GM23338 (cell line): ENCODE measurements at regions not wholly inside any gene's neighbourhood (a gene's known extent, or its start where the extent isn't known, plus 50 kb on each side); places are given as distances from the start of the nearest gene placed in this dataset.

Source experiments
- ATAC-seq: fragments of 200-7000 bp; cut with Tn5 transposase; 3 replicates; pipeline ENCODE4 v1.9.1; 2020
- DNase-seq: peaks from one replicate; pipeline ENCODE4 v3.0.0-alpha.2; 2015; ENCODE audit warnings: low spot score
- H2AFZ ChIP-seq: fragments of 200-600 bp; sonication (generic); 2 replicates; pipeline ENCODE4 v1.8.0; 2016; ENCODE audit warnings: antibody characterized with exemption, mild to moderate bottlenecking, moderate library complexity
- H3F3A ChIP-seq: fragments of 200-600 bp; sonication (generic); replicated peaks from 2 replicates; pipeline ENCODE4 v1.8.0; 2017; ENCODE audit warnings: antibody characterized with exemption, mixed run types, low read depth
- H3K27ac ChIP-seq: fragments of 200-600 bp; sonication (generic); 2 replicates; pipeline ENCODE4 v1.6.1; 2016; ENCODE audit warnings: low read depth
- H3K27me3 ChIP-seq: fragments of 200-600 bp; sonication (generic); 2 replicates; pipeline ENCODE4 v1.8.0; 2016; ENCODE audit warnings: mild to moderate bottlenecking, mixed run types, moderate library complexity; ENCODE audit not compliant: insufficient read depth
- H3K36me3 ChIP-seq: fragments of 200-600 bp; sonication (generic); 2 replicates; pipeline ENCODE4 v1.8.0; 2016; ENCODE audit warnings: mild to moderate bottlenecking; ENCODE audit not compliant: insufficient read depth
- H3K4me1 ChIP-seq: fragments of 200-600 bp; sonication (generic); 2 replicates; pipeline ENCODE4 v1.8.0; 2016; ENCODE audit warnings: mild to moderate bottlenecking, moderate library complexity; ENCODE audit not compliant: insufficient read depth
- H3K4me2 ChIP-seq: fragments of 200-600 bp; sonication (generic); 2 replicates; pipeline ENCODE4 v1.7.1; 2017; ENCODE audit warnings: mixed run types
- H3K4me3 ChIP-seq: fragments of 200-600 bp; sonication (generic); 2 replicates; pipeline ENCODE4 v1.6.1; 2016; ENCODE audit warnings: mixed run types
- H3K79me2 ChIP-seq: fragments of 200-600 bp; sonication (generic); replicated peaks from 2 replicates; pipeline ENCODE4 v1.8.0; 2017; ENCODE audit warnings: mild to moderate bottlenecking; ENCODE audit not compliant: insufficient read depth
- H3K9me2 ChIP-seq: fragments of 200-600 bp; sonication (generic); 2 replicates; pipeline ENCODE4 v1.8.0; 2017; ENCODE audit not compliant: insufficient read depth
- H4K20me1 ChIP-seq: fragments of 200-600 bp; sonication (generic); replicated peaks from 2 replicates; pipeline ENCODE4 v1.8.0; 2017; ENCODE audit warnings: mild to moderate bottlenecking; ENCODE audit not compliant: insufficient read depth
- H3K27ac Mint-ChIP-seq: 2 replicates; pipeline ENCODE4 v1.8.0; 2020; ENCODE audit warnings: inconsistent platforms, mild to moderate bottlenecking, moderate library complexity, mixed read lengths
- H3K27me3 Mint-ChIP-seq: 3 replicates; pipeline ENCODE4 v1.8.0; 2022; ENCODE audit warnings: low read depth, mild to moderate bottlenecking, moderate library complexity, mixed read lengths, inconsistent platforms; ENCODE audit not compliant: insufficient read depth, poor library complexity
- H3K36me3 Mint-ChIP-seq: 3 replicates; pipeline ENCODE4 v1.8.0; 2021; ENCODE audit warnings: low read depth, mild to moderate bottlenecking, inconsistent platforms, moderate library complexity, mixed read lengths
- H3K4me1 Mint-ChIP-seq: 3 replicates; pipeline ENCODE4 v1.8.0; 2020; ENCODE audit warnings: mild to moderate bottlenecking, inconsistent platforms, mixed read lengths
- H3K4me3 Mint-ChIP-seq: 3 replicates; pipeline ENCODE4 v1.8.0; 2021; ENCODE audit warnings: moderate library complexity, mild to moderate bottlenecking, inconsistent platforms, mixed read lengths
- H3K9me3 Mint-ChIP-seq: 3 replicates; pipeline ENCODE4 v1.8.0; 2020; ENCODE audit warnings: moderate library complexity, mild to moderate bottlenecking, inconsistent platforms, mixed read lengths
- CREB1 ChIP-seq: fragments of 250-450 bp; sonication (Bioruptor Pico); IDR thresholded peaks from 2 replicates; pipeline ENCODE4 v1.5.0; 2020; ENCODE audit warnings: low read depth, mild to moderate bottlenecking, moderate library complexity
- CTCF ChIP-seq, 2 experiments: fragments of 200-600 bp in 1 of 2; sonication (generic) in 1 of 2; conservative IDR thresholded peaks; 2 replicates each; pipeline versions ENCODE4 v1.5.1 to v1.6.1; 2016 to 2017; ENCODE audit warnings: antibody characterized with exemption in 2 of 2, low read depth in 2 of 2, mild to moderate bottlenecking in 2 of 2, moderate library complexity in 1 of 2
- ETS1 ChIP-seq: IDR thresholded peaks from 2 replicates; pipeline ENCODE4 v1.6.1; 2016; ENCODE audit warnings: antibody characterized with exemption
- EZH2phosphoT487 ChIP-seq: fragments of 200-600 bp; sonication (generic); IDR thresholded peaks from one replicate; pipeline ENCODE4 v1.8.1; 2018; ENCODE audit warnings: antibody characterized with exemption; ENCODE audit not compliant: unreplicated experiment
- NANOG ChIP-seq: IDR thresholded peaks from 2 replicates; pipeline ENCODE4 v1.6.1; 2016; ENCODE audit warnings: antibody characterized with exemption, borderline replicate concordance
- POLR2AphosphoS5 ChIP-seq: IDR thresholded peaks from 2 replicates; pipeline ENCODE4 v1.6.1; 2016; ENCODE audit warnings: antibody characterized with exemption, low read depth
- STAT1 ChIP-seq: IDR thresholded peaks from one replicate; pipeline ENCODE4 v1.6.1; 2016; ENCODE audit warnings: antibody characterized with exemption; ENCODE audit not compliant: unreplicated experiment
- ZNF114 ChIP-seq: fragments of 250-450 bp; sonication (Bioruptor Pico); IDR thresholded peaks from 2 replicates; pipeline ENCODE4 v1.5.0; 2020; ENCODE audit warnings: mild to moderate bottlenecking, moderate library complexity
- ZNF331 ChIP-seq: fragments of 250-450 bp; sonication (Bioruptor Pico); IDR thresholded peaks from 2 replicates; pipeline ENCODE4 v1.5.0; 2020; ENCODE audit warnings: low read depth, mild to moderate bottlenecking, moderate library complexity
- ZNF462 ChIP-seq: fragments of 250-450 bp; sonication (Bioruptor Pico); IDR thresholded peaks from 2 replicates; pipeline ENCODE4 v1.5.0; 2020; ENCODE audit warnings: mild to moderate bottlenecking, moderate library complexity

- TF ChIP-seq CTCF (conservative IDR thresholded peaks at IDR 0.05; ENCODE audit: low read depth in 2 of 2), result no peak
- TF ChIP-seq CREB1 (CRISPR knock-in tag), result no peak
- no peak for TF ChIP-seq STAT1
- no peak for TF ChIP-seq POLR2AphosphoS5
- no peak for TF ChIP-seq EZH2phosphoT487
- no peak for TF ChIP-seq NANOG
- no peak for TF ChIP-seq ZNF114 (CRISPR knock-in tag)
- no peak for TF ChIP-seq ZNF331 (CRISPR knock-in tag)
Observed at GRCh38 chr4:181509073-181509472, 734.1 kb upstream of the TENM3 start (continued).

DNA sequence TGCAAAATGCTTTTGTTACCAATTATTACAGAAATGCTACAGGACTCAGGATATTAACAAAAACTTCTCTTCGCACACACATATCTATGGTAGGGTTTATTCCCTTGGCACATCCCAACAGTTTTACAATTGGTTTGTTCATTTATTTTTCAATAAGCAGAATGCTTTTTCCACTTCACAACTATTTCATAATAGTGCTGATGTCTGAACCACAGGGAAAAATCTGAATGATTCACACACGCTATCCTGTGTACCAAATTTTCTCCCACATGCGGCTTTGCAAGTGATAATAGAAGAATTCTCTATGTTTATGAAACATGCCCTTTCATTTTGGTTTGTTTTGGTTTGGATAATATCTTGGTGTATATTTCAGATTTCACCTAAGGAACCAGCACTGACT, 725.7 kb upstream of the TENM3 start:
- Histone ChIP-seq H3K4me1 (no peaks in the 10 kb centered on the region), H3K27me3 (no peaks in the 10 kb centered on the region), H3K79me2 (no peaks in the 10 kb centered on the region), H3K4me3 (no peak overlapping the region), H3K27ac (no peak overlapping the region), H3K36me3 (no peaks in the 10 kb centered on the region), H3K4me2 (no peak overlapping the region), H2AFZ (no peak overlapping the region; the same call in 1 of the 2 replicates), H4K20me1 (no peaks in the 10 kb centered on the region), H3F3A (no peaks in the 10 kb centered on the region), H3K9me2 (no peaks in the 10 kb centered on the region)
- Mint-ChIP-seq H3K27ac (no peak overlapping the region), H3K9me3 (no peaks in the 10 kb centered on the region; the same call in 2 of the 3 replicates), H3K4me1 (peaks cover 3% of the 10 kb centered on the region; the same call in 1 of the 3 replicates), H3K4me3 (no peak overlapping the region), H3K27me3 (no peaks in the 10 kb centered on the region), H3K36me3 (no peaks in the 10 kb centered on the region)
- no peak for DNase-seq
- no peak for ATAC-seq
- TF ChIP-seq ETS1, result no peak
- no peak for TF ChIP-seq CREB1 (CRISPR knock-in tag)
- no peak for TF ChIP-seq ZNF331 (CRISPR knock-in tag)
- no peak for TF ChIP-seq ZNF462 (CRISPR knock-in tag)
- no peak for TF ChIP-seq CTCF (conservative IDR thresholded peaks at IDR 0.05; ENCODE audit: low read depth in 2 of 2)
- no peak for TF ChIP-seq EZH2phosphoT487
- TF ChIP-seq POLR2AphosphoS5, result no peak
- TF ChIP-seq STAT1, result no peak
